Neural crest cell (in vitro differentiated cells): ENCODE measurements at regions not wholly inside any gene's neighbourhood (a gene's known extent, or its start where the extent isn't known, plus 50 kb on each side); places are given as distances from the start of the nearest gene placed in this dataset.

Experiments
- DNase-seq: peaks from one replicate; pipeline ENCODE4 v3.0.0; 2021; ENCODE audit warnings: low read depth, mixed read lengths, low spot score
- H3K27ac Mint-ChIP-seq: one replicate; pipeline ENCODE4 v1.8.0; 2021; ENCODE audit warnings: mild to moderate bottlenecking, mixed read lengths; ENCODE audit not compliant: unreplicated experiment
- H3K27me3 Mint-ChIP-seq: 2 replicates; pipeline ENCODE4 v1.8.0; 2021; ENCODE audit warnings: low read depth, mild to moderate bottlenecking, mixed read lengths
- H3K36me3 Mint-ChIP-seq: 2 replicates; pipeline ENCODE4 v1.8.0; 2021; ENCODE audit warnings: low read depth, mild to moderate bottlenecking, mixed read lengths
- H3K4me1 Mint-ChIP-seq: 2 replicates; pipeline ENCODE4 v1.8.0; 2021; ENCODE audit warnings: mixed read lengths
- H3K4me3 Mint-ChIP-seq: one replicate; pipeline ENCODE4 v1.8.0; 2021; ENCODE audit warnings: mild to moderate bottlenecking, mixed read lengths
- H3K9me3 Mint-ChIP-seq: 2 replicates; pipeline ENCODE4 v1.8.0; 2021; ENCODE audit warnings: mixed read lengths
- TF ChIP-seq, protein P1 (sequence below): fragments of 200-600 bp; sonication (generic); conservative IDR thresholded peaks from 2 replicates; pipeline ENCODE4 v1.5.0; 2021; ENCODE audit warnings: antibody characterized with exemption, mild to moderate bottlenecking

DNA sequence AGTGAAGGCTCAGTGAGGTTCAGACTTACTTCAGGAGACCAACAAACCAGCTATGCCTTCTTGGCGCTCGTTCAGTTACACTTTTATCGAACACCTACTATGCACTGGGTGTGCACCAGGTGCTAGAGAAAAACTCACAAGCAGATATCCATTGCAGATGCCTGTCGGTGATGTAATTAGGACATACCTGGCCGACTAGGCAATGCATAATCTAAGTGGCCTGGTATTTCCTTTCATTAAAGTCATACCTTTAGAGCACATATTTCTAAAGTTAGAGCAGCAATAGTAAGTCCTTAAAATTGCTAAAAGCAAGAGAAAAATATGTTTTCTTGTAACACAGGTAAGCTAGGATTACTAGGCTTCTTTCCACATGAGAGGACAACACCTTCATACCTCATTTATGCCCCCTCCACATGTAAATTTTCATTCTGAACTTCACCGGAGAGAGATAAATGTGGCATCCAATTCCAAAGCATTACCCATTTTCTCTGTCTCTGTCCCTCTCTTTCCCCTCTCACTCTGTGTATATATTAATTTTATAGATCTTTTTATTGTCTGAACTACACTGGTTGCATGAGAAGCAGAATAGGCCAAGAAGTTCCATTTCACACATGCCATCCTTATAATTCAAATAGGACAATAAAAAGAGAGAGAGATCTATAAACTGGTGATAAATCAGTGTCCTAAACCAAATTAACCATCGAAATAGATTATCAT, 242.2 kb downstream of the SPTSSA start:
- no peaks in the 10 kb centered on the region for H3K9me3 Mint-ChIP-seq
- H3K36me3 Mint-ChIP-seq, result no peaks in the 10 kb centered on the region
- H3K4me1 Mint-ChIP-seq, result peaks cover 17% of the 10 kb centered on the region
- TF ChIP-seq, protein P1, sequence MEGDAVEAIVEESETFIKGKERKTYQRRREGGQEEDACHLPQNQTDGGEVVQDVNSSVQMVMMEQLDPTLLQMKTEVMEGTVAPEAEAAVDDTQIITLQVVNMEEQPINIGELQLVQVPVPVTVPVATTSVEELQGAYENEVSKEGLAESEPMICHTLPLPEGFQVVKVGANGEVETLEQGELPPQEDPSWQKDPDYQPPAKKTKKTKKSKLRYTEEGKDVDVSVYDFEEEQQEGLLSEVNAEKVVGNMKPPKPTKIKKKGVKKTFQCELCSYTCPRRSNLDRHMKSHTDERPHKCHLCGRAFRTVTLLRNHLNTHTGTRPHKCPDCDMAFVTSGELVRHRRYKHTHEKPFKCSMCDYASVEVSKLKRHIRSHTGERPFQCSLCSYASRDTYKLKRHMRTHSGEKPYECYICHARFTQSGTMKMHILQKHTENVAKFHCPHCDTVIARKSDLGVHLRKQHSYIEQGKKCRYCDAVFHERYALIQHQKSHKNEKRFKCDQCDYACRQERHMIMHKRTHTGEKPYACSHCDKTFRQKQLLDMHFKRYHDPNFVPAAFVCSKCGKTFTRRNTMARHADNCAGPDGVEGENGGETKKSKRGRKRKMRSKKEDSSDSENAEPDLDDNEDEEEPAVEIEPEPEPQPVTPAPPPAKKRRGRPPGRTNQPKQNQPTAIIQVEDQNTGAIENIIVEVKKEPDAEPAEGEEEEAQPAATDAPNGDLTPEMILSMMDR, result no peak
- no peak for DNase-seq
- H3K27ac Mint-ChIP-seq, result no peak overlapping the region
- no peak overlapping the region for H3K4me3 Mint-ChIP-seq
- H3K27me3 Mint-ChIP-seq, result no peaks in the 10 kb centered on the region

DNA sequence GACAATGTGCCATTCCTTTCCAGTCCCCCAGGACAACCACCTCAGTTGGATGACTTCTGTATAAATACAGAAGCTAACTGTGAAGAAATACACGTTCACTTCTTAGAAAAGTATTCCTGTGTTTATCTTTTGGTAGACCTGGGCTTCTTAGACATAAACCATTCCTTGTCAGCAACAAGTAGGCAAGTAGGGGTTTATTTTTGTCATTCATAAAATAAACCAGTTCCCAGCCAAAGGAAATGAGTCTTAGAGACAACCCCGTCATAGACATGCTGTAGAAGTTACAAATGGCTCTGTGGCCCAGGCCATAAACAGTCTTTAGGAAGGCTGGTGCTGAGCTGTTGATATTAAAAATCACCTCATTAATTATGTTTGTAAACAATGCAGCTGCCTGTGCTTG, 243.2 kb downstream of the SPTSSA start:
- no peak overlapping the region for H3K27ac Mint-ChIP-seq
- H3K9me3 Mint-ChIP-seq, result no peaks in the 10 kb centered on the region
- no peaks in the 10 kb centered on the region for H3K36me3 Mint-ChIP-seq
- H3K27me3 Mint-ChIP-seq, result no peaks in the 10 kb centered on the region
- no peak overlapping the region for H3K4me3 Mint-ChIP-seq
- TF ChIP-seq, protein P1, result no peak
- DNase-seq, result no peak
- H3K4me1 Mint-ChIP-seq, result peaks cover 15% of the 10 kb centered on the region

GRCh38 chr14:34214961-34215360, 247.1 kb downstream of the SPTSSA start:
- H3K4me3 Mint-ChIP-seq, result no peak overlapping the region
- no peaks in the 10 kb centered on the region for H3K36me3 Mint-ChIP-seq
- H3K27ac Mint-ChIP-seq, result no peak overlapping the region
- H3K4me1 Mint-ChIP-seq, result no peaks in the 10 kb centered on the region
- H3K27me3 Mint-ChIP-seq, result no peaks in the 10 kb centered on the region
- H3K9me3 Mint-ChIP-seq, result no peaks in the 10 kb centered on the region
- no peak for DNase-seq
- TF ChIP-seq, protein P1, result no peak

DNA sequence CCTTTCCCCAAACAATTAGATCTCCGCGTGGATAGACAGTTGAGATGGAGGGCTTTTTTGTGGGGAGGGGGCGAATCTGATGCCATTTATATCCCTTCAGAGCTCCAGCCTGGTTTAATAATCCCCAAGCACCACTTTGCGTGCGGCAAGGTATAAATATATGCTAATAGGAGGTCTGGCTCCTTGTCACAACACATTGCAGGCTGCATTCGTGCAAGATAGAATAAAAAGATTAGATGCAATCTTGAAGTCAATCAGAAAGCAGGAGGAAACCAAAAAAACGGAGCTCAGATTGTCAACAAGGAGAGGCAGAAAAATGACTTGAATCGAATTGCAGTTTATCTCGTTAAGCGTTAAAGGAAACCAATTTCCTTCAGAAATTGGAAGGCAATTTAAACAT, 248.7 kb downstream of the SPTSSA start:
- Mint-ChIP-seq H3K4me3 (no peak overlapping the region), H3K27me3 (no peaks in the 10 kb centered on the region), H3K4me1 (no peaks in the 10 kb centered on the region), H3K9me3 (no peaks in the 10 kb centered on the region), H3K27ac (no peak overlapping the region), H3K36me3 (no peaks in the 10 kb centered on the region)
- TF ChIP-seq, protein P1, result no peak
- no peak for DNase-seq

DNA sequence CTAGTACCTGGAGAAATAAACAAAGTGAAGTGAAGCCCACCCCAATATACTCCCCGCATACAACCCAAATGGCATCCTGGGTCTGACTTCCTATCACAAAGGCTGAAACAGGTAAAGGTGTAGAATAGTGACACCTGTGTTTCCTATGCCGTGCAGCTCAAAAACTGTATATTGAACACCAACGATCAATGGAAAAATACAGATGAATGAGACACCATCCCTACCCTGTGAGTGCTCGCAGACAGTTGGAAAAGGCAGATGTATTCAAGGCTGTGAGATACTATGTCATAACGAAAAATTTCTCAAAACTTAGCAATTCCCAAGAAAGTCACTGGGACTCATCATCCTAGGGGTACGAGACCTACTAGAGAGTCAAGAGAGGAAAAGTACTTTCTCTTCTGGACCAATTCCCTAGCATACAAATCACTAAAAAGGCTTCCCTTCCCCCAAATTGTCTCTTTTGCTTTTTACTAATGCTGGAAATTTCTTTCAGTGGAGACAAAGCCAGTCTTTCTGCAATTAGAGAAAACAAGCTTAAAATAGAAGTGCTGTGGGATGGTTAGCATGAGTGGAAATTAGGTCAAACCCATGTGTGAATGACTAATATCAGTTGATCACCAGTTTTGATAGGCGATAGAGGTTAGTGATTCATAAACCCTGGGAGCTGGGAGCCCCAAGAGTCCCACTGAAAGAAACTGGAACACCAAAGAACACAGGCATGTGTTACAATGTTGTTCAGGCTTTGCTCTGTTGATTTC, 249.7 kb downstream of the SPTSSA start:
- Mint-ChIP-seq H3K9me3 (no peaks in the 10 kb centered on the region), H3K4me1 (no peaks in the 10 kb centered on the region), H3K4me3 (no peak overlapping the region), H3K27ac (no peak overlapping the region), H3K27me3 (no peaks in the 10 kb centered on the region), H3K36me3 (no peaks in the 10 kb centered on the region)
- TF ChIP-seq, protein P1, result no peak
- no peak for DNase-seq
